Natural killer cell (primary cell): ENCODE measurements at regions not wholly inside any gene's neighbourhood (a gene's known extent, or its start where the extent isn't known, plus 50 kb on each side); places are given as distances from the start of the nearest gene placed in this dataset.

Source experiments
- ATAC-seq, 3 donors: fragments of 150-1000 bp in 2 of 3; fragments of 200-7000 bp in 1 of 3; cut with Tn5 transposase; 1 replicate in 1 of 3; 2 replicates in 2 of 3; pipeline ENCODE4 v1.10.0; 2021; ENCODE audit warnings: mild to moderate bottlenecking in 2 of 3, moderate library complexity in 2 of 3
- DNase-seq, 2 donors: peaks; one replicate each; pipeline versions ENCODE4 v3.0.0 to v3.0.0-alpha.2; 2013 to 2021; ENCODE audit warnings: mixed read lengths in 1 of 2
- H3K27ac ChIP-seq: one replicate; pipeline ENCODE4 v1.5.1; 2013; ENCODE audit warnings: mild to moderate bottlenecking, low read length
- H3K27me3 ChIP-seq: one replicate; pipeline ENCODE4 v1.6.1; 2013; ENCODE audit warnings: low read length; ENCODE audit not compliant: control insufficient read depth, insufficient read depth
- H3K36me3 ChIP-seq: one replicate; pipeline ENCODE4 v1.6.1; 2013; ENCODE audit warnings: low read length; ENCODE audit not compliant: control insufficient read depth, insufficient read depth
- H3K4me1 ChIP-seq: one replicate; pipeline ENCODE4 v1.6.1; 2013; ENCODE audit warnings: low read length; ENCODE audit not compliant: control insufficient read depth, insufficient read depth
- H3K4me3 ChIP-seq: one replicate; pipeline ENCODE4 v1.5.1; 2013; ENCODE audit warnings: low read length
- H3K9me3 ChIP-seq: one replicate; pipeline ENCODE4 v1.6.1; 2013; ENCODE audit warnings: low read length; ENCODE audit not compliant: control insufficient read depth, insufficient read depth
- H3K27ac Mint-ChIP-seq, 2 donors: one replicate each; pipeline ENCODE4 v1.8.0; 2022; ENCODE audit warnings: mild to moderate bottlenecking in 2 of 2, mixed read lengths in 2 of 2, moderate library complexity in 1 of 2
- H3K27me3 Mint-ChIP-seq, 2 donors: one replicate each; pipeline ENCODE4 v1.8.0; 2022; ENCODE audit warnings: low read depth in 2 of 2, mixed read lengths in 2 of 2
- H3K36me3 Mint-ChIP-seq: one replicate; pipeline ENCODE4 v1.8.0; 2022; ENCODE audit warnings: mixed read lengths
- H3K4me1 Mint-ChIP-seq, 2 donors: one replicate each; pipeline ENCODE4 v1.8.0; 2022; ENCODE audit warnings: mixed read lengths in 2 of 2
- H3K4me3 Mint-ChIP-seq: one replicate; pipeline ENCODE4 v1.8.0; 2022; ENCODE audit warnings: mild to moderate bottlenecking, moderate library complexity, mixed read lengths
- H3K9me3 Mint-ChIP-seq, 2 donors: one replicate each; pipeline ENCODE4 v1.8.0; 2022; ENCODE audit warnings: mixed read lengths in 2 of 2
- CTCF ChIP-seq: fragments of 200-600 bp; IDR thresholded peaks from one replicate; pipeline ENCODE4 v1.8.0; 2022; ENCODE audit warnings: antibody characterized with exemption
- WGBS: methylation state at CpG from one replicate; pipeline ENCODE4 v1.1.7; 2013; ENCODE audit warnings: missing lambda C conversion rate; ENCODE audit not compliant: insufficient coverage; 5-methylcytosine and 5-hydroxymethylcytosine counted together
- intact Hi-C: fragments of 100-400 bp; cut with micrococcal nuclease; formaldehyde crosslinking; loops from one replicate; pipeline ENCODE4 v1.14.2; 2022

- no peaks in the 10 kb centered on the region for H3K4me1 Mint-ChIP-seq
- intact Hi-C loops: no loop called here
Measured at GRCh38 chr6:120804612-120805011, 529.7 kb downstream of the TBC1D32 start.

GRCh38 chr6:120786682-120787081, 547.6 kb downstream of the TBC1D32 start:
- Histone ChIP-seq H3K4me3 (no peak overlapping the region), H3K27me3 (no peaks in the 10 kb centered on the region), H3K36me3 (no peaks in the 10 kb centered on the region), H3K4me1 (no peaks in the 10 kb centered on the region), H3K9me3 (peaks cover 8% of the 10 kb centered on the region), H3K27ac (no peak overlapping the region)
- Mint-ChIP-seq H3K27me3 (no peaks in the 10 kb centered on the region), H3K4me3 (no peak overlapping the region), H3K4me1 (no peaks in the 10 kb centered on the region), H3K36me3 (no peaks in the 10 kb centered on the region), H3K9me3 (peaks cover 7 to 8% of the 10 kb centered on the region in 2 donors), H3K27ac (no peak overlapping the region)
- DNase-seq: no peak
- 90% methylated on average over 10 of the region's 10 CpGs for WGBS
- intact Hi-C loops: no loop called here
- no peak for TF ChIP-seq CTCF
- no peak for ATAC-seq

More at GRCh38 chr6:120804612-120805011, 529.7 kb downstream of the TBC1D32 start:
- DNase-seq (no peak), ATAC-seq (no peak)
- Histone ChIP-seq H3K9me3 (peaks cover 8% of the 10 kb centered on the region), H3K27me3 (no peaks in the 10 kb centered on the region), H3K27ac (no peak overlapping the region), H3K4me3 (no peak overlapping the region), H3K4me1 (no peaks in the 10 kb centered on the region), H3K36me3 (no peaks in the 10 kb centered on the region)
- 76% methylated on average over 2 of the region's 2 CpGs for WGBS
- no peak for TF ChIP-seq CTCF
- no peak overlapping the region for H3K27ac Mint-ChIP-seq
- no peaks in the 10 kb centered on the region for H3K27me3 Mint-ChIP-seq
- peaks cover 7 to 11% of the 10 kb centered on the region in 2 donors for H3K9me3 Mint-ChIP-seq
- no peaks in the 10 kb centered on the region for H3K36me3 Mint-ChIP-seq
- no peak overlapping the region for H3K4me3 Mint-ChIP-seq

GRCh38 chr6:120786256-120786655, 548.0 kb downstream of the TBC1D32 start:
- ATAC-seq: no peak
- Mint-ChIP-seq H3K27me3 (no peaks in the 10 kb centered on the region), H3K4me3 (no peak overlapping the region), H3K4me1 (no peaks in the 10 kb centered on the region), H3K9me3 (peaks cover 3 to 8% of the 10 kb centered on the region in 2 donors), H3K27ac (no peak overlapping the region), H3K36me3 (no peaks in the 10 kb centered on the region)
- no peaks in the 10 kb centered on the region for H3K27me3 ChIP-seq
- DNase-seq: no peak
- no peaks in the 10 kb centered on the region for H3K36me3 ChIP-seq
- TF ChIP-seq CTCF: no peak
- 84% methylated on average over 8 of the region's 8 CpGs for WGBS
- no peak overlapping the region for H3K27ac ChIP-seq
- no peak overlapping the region for H3K4me3 ChIP-seq
- H3K4me1 ChIP-seq: no peaks in the 10 kb centered on the region
- intact Hi-C loops: no loop called here
- H3K9me3 ChIP-seq: peaks cover 8% of the 10 kb centered on the region

GRCh38 chr6:120785459-120786086, 548.7 kb downstream of the TBC1D32 start:
- H3K9me3 ChIP-seq: peaks cover 11% of the 10 kb centered on the region
- DNase-seq (no peak), ATAC-seq (no peak)
- Mint-ChIP-seq H3K36me3 (no peaks in the 10 kb centered on the region), H3K4me3 (no peak overlapping the region), H3K9me3 (peaks cover 3 to 8% of the 10 kb centered on the region in 2 donors), H3K27ac (no peak overlapping the region), H3K4me1 (no peaks in the 10 kb centered on the region), H3K27me3 (no peaks in the 10 kb centered on the region)
- 88% methylated on average over 7 of the region's 7 CpGs for WGBS
- TF ChIP-seq CTCF: no peak
- intact Hi-C loops: no loop called here
- no peak overlapping the region for H3K27ac ChIP-seq
- no peaks in the 10 kb centered on the region for H3K36me3 ChIP-seq
- H3K4me1 ChIP-seq: no peaks in the 10 kb centered on the region
- no peaks in the 10 kb centered on the region for H3K27me3 ChIP-seq
- H3K4me3 ChIP-seq: no peak overlapping the region
